ENCODE measurements at regions not wholly inside any gene's neighbourhood (a gene's known extent, or its start where the extent isn't known, plus 50 kb on each side); places are given as distances from the start of the nearest gene placed in this dataset.

DNA sequence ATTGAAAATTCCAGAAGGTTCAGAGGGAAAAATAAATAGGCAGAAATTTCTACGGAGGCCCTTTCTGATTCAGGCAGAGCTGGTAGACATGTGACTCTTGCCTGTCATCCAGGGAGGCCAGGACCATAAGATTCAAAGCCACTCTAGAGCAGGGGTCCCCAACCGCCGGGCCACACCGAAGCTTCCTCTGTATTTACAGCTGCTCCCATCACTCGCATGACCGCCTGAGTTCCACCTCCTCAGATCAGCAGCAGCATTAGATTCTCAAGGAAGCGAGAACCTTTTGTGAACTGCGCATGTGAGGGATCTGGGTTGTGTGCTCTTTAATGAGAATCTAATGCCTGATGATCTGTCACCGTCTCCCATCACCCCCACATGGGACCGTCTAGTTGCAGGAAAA, 72.2 kb downstream of the RWDD4 start:
- Histone ChIP-seq H3K4me3 (replicated peaks in 1 of 3; ENCODE audit: insufficient read depth in 1 of 3, low read depth in 1 of 3, low read length in 3 of 3) (no peak overlapping the region), H3K4me1 (ENCODE audit: control insufficient read depth, extremely low read depth, insufficient read depth, low read length) (no peaks in the 10 kb centered on the region), H2AFZ (ENCODE audit: low read depth, low read length) (no peak overlapping the region), H3K9me1 (replicated peaks; ENCODE audit: control insufficient read depth, extremely low read depth, insufficient read depth, low read length) (no peaks in the 10 kb centered on the region), H3K36me3 (ENCODE audit: control insufficient read depth in 2 of 2, extremely low read depth in 1 of 2, insufficient read depth in 2 of 2, low read length in 2 of 2) (no peaks in the 10 kb centered on the region), H3K27me3 (ENCODE audit: control insufficient read depth in 2 of 2, insufficient read depth in 2 of 2, low read length in 2 of 2) (no peaks in the 10 kb centered on the region), H3K9me3 (replicated peaks; ENCODE audit: control insufficient read depth, insufficient read depth, low read length) (no peaks in the 10 kb centered on the region), H3K9ac (replicated peaks; ENCODE audit: extremely low read depth, insufficient read depth, low read length) (no peak overlapping the region), H3K27ac (ENCODE audit: insufficient read depth, low read depth, low read length) (no peak overlapping the region), H4K20me1 (replicated peaks; ENCODE audit: control insufficient read depth, extremely low read depth, insufficient read depth, low read length) (no peaks in the 10 kb centered on the region), H3K79me2 (ENCODE audit: control insufficient read depth, insufficient read depth, low read length) (no peaks in the 10 kb centered on the region), H3K4me2 (ENCODE audit: insufficient read depth, low read length) (no peak overlapping the region)
- intact Hi-C loops (cut with micrococcal nuclease) = no loop called here
- CTCF ChIA-PET = interaction anchor here (1.4 kb wide), 1 partner anchor 16 kb away, joined by 3 read pairs; no protein-coding TSS in a partner anchor
- DNase-seq (ENCODE audit: low read depth, low spot score) = no peak
- TF ChIP-seq MAX (IDR thresholded peaks at IDR 0.05; ENCODE audit: insufficient read depth, insufficient read length) (no peak), GATA2 (IDR thresholded peaks at IDR 0.05; ENCODE audit: insufficient read depth, insufficient read length, low read depth, low read length) (no peak), FOS (IDR thresholded peaks at IDR 0.05; ENCODE audit: borderline replicate concordance, insufficient read depth, low read length) (no peak), EZH2 (IDR thresholded peaks at IDR 0.05; ENCODE audit: borderline replicate concordance, low read depth, low read length, severe bottlenecking) (no peak), JUN (IDR thresholded peaks at IDR 0.05; ENCODE audit: borderline replicate concordance, insufficient read depth, insufficient read length, low read depth) (no peak), POLR2A (IDR thresholded peaks at IDR 0.05; ENCODE audit: low read depth, low read length) (no peak), POLR2AphosphoS5 (IDR thresholded peaks at IDR 0.05; ENCODE audit: insufficient read depth, low read depth, low read length) (no peak), MYC (IDR thresholded peaks at IDR 0.05; ENCODE audit: low read depth, low read length) (no peak)
- TF ChIP-seq, protein P1, sequence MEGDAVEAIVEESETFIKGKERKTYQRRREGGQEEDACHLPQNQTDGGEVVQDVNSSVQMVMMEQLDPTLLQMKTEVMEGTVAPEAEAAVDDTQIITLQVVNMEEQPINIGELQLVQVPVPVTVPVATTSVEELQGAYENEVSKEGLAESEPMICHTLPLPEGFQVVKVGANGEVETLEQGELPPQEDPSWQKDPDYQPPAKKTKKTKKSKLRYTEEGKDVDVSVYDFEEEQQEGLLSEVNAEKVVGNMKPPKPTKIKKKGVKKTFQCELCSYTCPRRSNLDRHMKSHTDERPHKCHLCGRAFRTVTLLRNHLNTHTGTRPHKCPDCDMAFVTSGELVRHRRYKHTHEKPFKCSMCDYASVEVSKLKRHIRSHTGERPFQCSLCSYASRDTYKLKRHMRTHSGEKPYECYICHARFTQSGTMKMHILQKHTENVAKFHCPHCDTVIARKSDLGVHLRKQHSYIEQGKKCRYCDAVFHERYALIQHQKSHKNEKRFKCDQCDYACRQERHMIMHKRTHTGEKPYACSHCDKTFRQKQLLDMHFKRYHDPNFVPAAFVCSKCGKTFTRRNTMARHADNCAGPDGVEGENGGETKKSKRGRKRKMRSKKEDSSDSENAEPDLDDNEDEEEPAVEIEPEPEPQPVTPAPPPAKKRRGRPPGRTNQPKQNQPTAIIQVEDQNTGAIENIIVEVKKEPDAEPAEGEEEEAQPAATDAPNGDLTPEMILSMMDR (IDR thresholded peaks at IDR 0.05; ENCODE audit: extremely low read depth in 1 of 2, insufficient read depth in 1 of 2, low read depth in 1 of 2, low read length in 2 of 2) = no peak
- FAIRE-seq = no peak
- dilution Hi-C loops (cut with MboI; ENCODE audit: extremely low pct_ligation_motif_present, low sequenced_read_pairs) = no loop called here
- POLR2A ChIA-PET = no interaction called here
- no TSS peak for BruUV-seq (replicated peaks)
